Transverse colon (tissue), 4 donors: ENCODE measurements at regions not wholly inside any gene's neighbourhood (a gene's known extent, or its start where the extent isn't known, plus 50 kb on each side); places are given as distances from the start of the nearest gene placed in this dataset.

Source experiments
- DNase-seq: peaks from one replicate; pipeline ENCODE4 v3.0.0-alpha.2; 2019
- H3K27ac ChIP-seq, 4 donors: fragments of 200-600 bp; sonication (generic); 2 replicates each; pipeline ENCODE4 v1.5.1; 2016 to 2018; ENCODE audit warnings: inconsistent platforms in 4 of 4
- H3K27me3 ChIP-seq: fragments of 200-600 bp; sonication (generic); 2 replicates; pipeline ENCODE4 v1.5.1; 2017; ENCODE audit warnings: inconsistent platforms
- H3K36me3 ChIP-seq, 4 donors: fragments of 200-600 bp; sonication (generic); 2 replicates each; pipeline ENCODE4 v1.5.1; 2017 to 2019; ENCODE audit warnings: inconsistent platforms in 4 of 4
- H3K4me1 ChIP-seq, 4 donors: fragments of 200-600 bp; sonication (generic); 2 replicates each; pipeline ENCODE4 v1.5.1; 2017 to 2020; ENCODE audit warnings: inconsistent platforms in 4 of 4
- H3K4me3 ChIP-seq, 4 donors: fragments of 200-600 bp; sonication (generic); 1 replicate in 1 of 4; 2 replicates in 3 of 4; pipeline versions ENCODE4 v1.5.1 to v1.6.1; 2017 to 2019; ENCODE audit warnings: inconsistent platforms in 4 of 4
- H3K9me3 ChIP-seq, 2 donors: fragments of 200-600 bp; sonication (generic); 2 replicates each; pipeline ENCODE4 v1.5.1; 2017 to 2019; ENCODE audit warnings: inconsistent platforms in 2 of 2
- CTCF ChIP-seq, 5 experiments: fragments of 200-600 bp in 3 of 5; fragments of 450-650 bp in 2 of 5; sonication (generic) in 3 of 5; IDR thresholded peaks; 1 replicate in 2 of 5; 2 replicates in 3 of 5; pipeline ENCODE4 v1.5.1; 2016 to 2017; ENCODE audit warnings: antibody characterized with exemption in 5 of 5, inconsistent platforms in 3 of 5, mild to moderate bottlenecking in 2 of 5, moderate library complexity in 1 of 5
- EP300 ChIP-seq: sonication (generic); formaldehyde crosslinking; IDR thresholded peaks from one replicate; pipeline ENCODE4 v1.6.1; 2017; ENCODE audit warnings: antibody characterized with exemption, low read depth
- POLR2A ChIP-seq: fragments of 450-650 bp; IDR thresholded peaks from one replicate; pipeline ENCODE4 v1.6.1; 2016; ENCODE audit warnings: antibody characterized with exemption, mild to moderate bottlenecking, moderate library complexity
- POLR2AphosphoS5 ChIP-seq, 3 donors: sonication (generic); formaldehyde crosslinking; IDR thresholded peaks; one replicate each; pipeline ENCODE4 v1.6.1; 2016; ENCODE audit warnings: antibody characterized with exemption in 3 of 3
- WGBS, 2 donors: methylation state at CpG; one replicate each; pipeline ENCODE4 v1.1.5; 2018; ENCODE audit warnings: low coverage in 1 of 2; 5-methylcytosine and 5-hydroxymethylcytosine counted together
- in situ Hi-C, 4 donors: fragments of 200-750 bp; cut with MboI; loops; one replicate each; pipeline versions ENCODE4 v1.15.0 to v1.15.1; 2017; ENCODE audit warnings: low sequenced_read_pairs in 3 of 4, low pct_ligation_motif_present in 1 of 4, low pct_unique_long_range_greater_than_20kb in 1 of 4
- intact Hi-C: fragments of 100-400 bp; cut with DNase I; formaldehyde crosslinking; loops from one replicate; pipeline ENCODE4 v1.15.1; 2023; ENCODE audit warnings: low total_unique reads

GRCh38 chr12:124448955-124449622 lies 118.3 kb downstream of the NCOR2 start:
- H3K27ac ChIP-seq, result no peak overlapping the region
- DNase-seq, result no peak

GRCh38 chr12:124448241-124448954 lies 119.0 kb downstream of the NCOR2 start:
- Histone ChIP-seq H3K4me1 (peaks cover 9 to 28% (median 16%) of the 10 kb centered on the region in 4 donors), H3K27me3 (no peaks in the 10 kb centered on the region), H3K36me3 (no peaks in the 10 kb centered on the region), H3K9me3 (no peaks in the 10 kb centered on the region), H3K27ac (no peak overlapping the region), H3K4me3 (no peak overlapping the region)
- intact Hi-C loops, result no loop called here
- TF ChIP-seq POLR2AphosphoS5 (IDR thresholded peaks at IDR 0.05) (no peak), CTCF (IDR thresholded peaks at IDR 0.05) (no peak), EP300 (no peak), POLR2A (no peak)
- WGBS, 2 donors, result 88 to 95% methylated on average over 5 to 23 of the region's 23 CpGs
- in situ Hi-C loops, result no loop called here
- DNase-seq, result no peak

More at GRCh38 chr12:124448955-124449622, 118.3 kb downstream of the NCOR2 start:
- TF ChIP-seq POLR2AphosphoS5 (IDR thresholded peaks at IDR 0.05), result no peak
- TF ChIP-seq POLR2A, result no peak
- no peak for TF ChIP-seq CTCF (IDR thresholded peaks at IDR 0.05)
- H3K27me3 ChIP-seq, result no peaks in the 10 kb centered on the region
- no peaks in the 10 kb centered on the region for H3K9me3 ChIP-seq
- no peaks in the 10 kb centered on the region for H3K36me3 ChIP-seq
- H3K4me3 ChIP-seq, result no peak overlapping the region
- intact Hi-C loops, result no loop called here
- in situ Hi-C loops, result no loop called here
- WGBS, 2 donors, result 91 to 97% methylated on average over 5 to 12 of the region's 12 CpGs
- H3K4me1 ChIP-seq, result peaks cover 16 to 30% (median 21%) of the 10 kb centered on the region in 4 donors

- Histone ChIP-seq H3K9me3 (no peaks in the 10 kb centered on the region), H3K36me3 (no peaks in the 10 kb centered on the region), H3K27ac (no peak overlapping the region), H3K27me3 (no peaks in the 10 kb centered on the region), H3K4me3 (no peak overlapping the region), H3K4me1 (peaks cover 0 to 16% (median 5%) of the 10 kb centered on the region in 4 donors)
- WGBS, 2 donors, result 98% methylated on average over 2 of the region's 2 CpGs; no CpG with 5 or more reads in 1 of the 2 donors
- DNase-seq, result no peak
- intact Hi-C loops, result no loop called here
- in situ Hi-C loops, result no loop called here
- TF ChIP-seq CTCF (IDR thresholded peaks at IDR 0.05), result no peak
- TF ChIP-seq POLR2AphosphoS5 (IDR thresholded peaks at IDR 0.05), result no peak
- TF ChIP-seq EP300, result no peak
- no peak for TF ChIP-seq POLR2A
Measured at GRCh38 chr12:124446364-124446763, 121.0 kb downstream of the NCOR2 start.

- no peaks in the 10 kb centered on the region for H3K27me3 ChIP-seq
- WGBS, 2 donors, result 60 to 88% methylated on average over 1 to 8 of the region's 8 CpGs
- in situ Hi-C loops, result no loop called here
- peaks cover 0 to 19% (median 6%) of the 10 kb centered on the region in 4 donors for H3K4me1 ChIP-seq
- no peaks in the 10 kb centered on the region for H3K9me3 ChIP-seq
- no peak overlapping the region for H3K4me3 ChIP-seq
- H3K36me3 ChIP-seq, result no peaks in the 10 kb centered on the region
- TF ChIP-seq CTCF (IDR thresholded peaks at IDR 0.05) (no peak), POLR2AphosphoS5 (IDR thresholded peaks at IDR 0.05) (no peak), POLR2A (no peak), EP300 (no peak)
- DNase-seq, result no peak
- intact Hi-C loops, result no loop called here
- H3K27ac ChIP-seq, result no peak overlapping the region
Measured at GRCh38 chr12:124445826-124446225, 121.6 kb downstream of the NCOR2 start.
